ENCODE measurements at regions not wholly inside any gene's neighbourhood (a gene's known extent, or its start where the extent isn't known, plus 50 kb on each side); places are given as distances from the start of the nearest gene placed in this dataset.
A peak's percentile ranks its signal among the peaks of the same experiment; 100 is the strongest.

GRCh38 chr5:89065919-89066318, 182.9 kb upstream of the MEF2C start:
- Mint-ChIP-seq H3K27ac (ENCODE audit: unreplicated experiment) (peak overlapping the region; percentile 20), H3K36me3 (ENCODE audit: low read depth, unreplicated experiment) (no peaks in the 10 kb centered on the region), H3K27me3 (ENCODE audit: low read depth, unreplicated experiment) (no peaks in the 10 kb centered on the region), H3K4me1 (ENCODE audit: low read depth, unreplicated experiment) (peaks cover 12% of the 10 kb centered on the region), H3K9me3 (ENCODE audit: unreplicated experiment) (no peaks in the 10 kb centered on the region), H3K4me3 (ENCODE audit: unreplicated experiment) (no peak overlapping the region)
- FAIRE-seq = no peak
- Histone ChIP-seq H2AFZ (ENCODE audit: low read depth, low read length) (no peak overlapping the region), H3K9ac (ENCODE audit: low read length) (no peak overlapping the region), H4K20me1 (ENCODE audit: insufficient read depth, low read length) (no peaks in the 10 kb centered on the region), H3K27me3 (ENCODE audit: insufficient read depth, low read length) (no peaks in the 10 kb centered on the region), H3K4me1 (ENCODE audit: insufficient read depth, low read length) (no peaks in the 10 kb centered on the region), H3K4me2 (ENCODE audit: low read length) (no peak overlapping the region), H3K27ac (ENCODE audit: low read depth, low read length) (no peak overlapping the region), H3K9me3 (ENCODE audit: insufficient read depth, low read depth, low read length) (no peaks in the 10 kb centered on the region), H3K36me3 (ENCODE audit: insufficient read depth, low read length) (no peaks in the 10 kb centered on the region), H3K79me2 (ENCODE audit: insufficient read depth, low read length) (no peaks in the 10 kb centered on the region), H3K4me3 (ENCODE audit: insufficient read depth, low read depth, low read length) (no peak overlapping the region)
- no peak for DNase-seq (ENCODE audit: low read depth)
- TF ChIP-seq, protein P1, sequence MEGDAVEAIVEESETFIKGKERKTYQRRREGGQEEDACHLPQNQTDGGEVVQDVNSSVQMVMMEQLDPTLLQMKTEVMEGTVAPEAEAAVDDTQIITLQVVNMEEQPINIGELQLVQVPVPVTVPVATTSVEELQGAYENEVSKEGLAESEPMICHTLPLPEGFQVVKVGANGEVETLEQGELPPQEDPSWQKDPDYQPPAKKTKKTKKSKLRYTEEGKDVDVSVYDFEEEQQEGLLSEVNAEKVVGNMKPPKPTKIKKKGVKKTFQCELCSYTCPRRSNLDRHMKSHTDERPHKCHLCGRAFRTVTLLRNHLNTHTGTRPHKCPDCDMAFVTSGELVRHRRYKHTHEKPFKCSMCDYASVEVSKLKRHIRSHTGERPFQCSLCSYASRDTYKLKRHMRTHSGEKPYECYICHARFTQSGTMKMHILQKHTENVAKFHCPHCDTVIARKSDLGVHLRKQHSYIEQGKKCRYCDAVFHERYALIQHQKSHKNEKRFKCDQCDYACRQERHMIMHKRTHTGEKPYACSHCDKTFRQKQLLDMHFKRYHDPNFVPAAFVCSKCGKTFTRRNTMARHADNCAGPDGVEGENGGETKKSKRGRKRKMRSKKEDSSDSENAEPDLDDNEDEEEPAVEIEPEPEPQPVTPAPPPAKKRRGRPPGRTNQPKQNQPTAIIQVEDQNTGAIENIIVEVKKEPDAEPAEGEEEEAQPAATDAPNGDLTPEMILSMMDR (IDR thresholded peaks at IDR 0.05; ENCODE audit: insufficient read depth, low read depth, low read length) = no peak
- no peak for TF ChIP-seq EZH2 (IDR thresholded peaks at IDR 0.05; ENCODE audit: insufficient read depth, low read length)

GRCh38 chr5:89064736-89065135, 181.8 kb upstream of the MEF2C start:
- peak; percentile 14 for DNase-seq (ENCODE audit: low read depth)
- no peaks in the 10 kb centered on the region for H3K27me3 ChIP-seq (ENCODE audit: insufficient read depth, low read length)
- no peak for TF ChIP-seq EZH2 (IDR thresholded peaks at IDR 0.05; ENCODE audit: insufficient read depth, low read length)
- TF ChIP-seq, protein P1 (IDR thresholded peaks at IDR 0.05; ENCODE audit: insufficient read depth, low read depth, low read length) = no peak
- H3K36me3 ChIP-seq (ENCODE audit: insufficient read depth, low read length) = no peaks in the 10 kb centered on the region
- peak; percentile 5 for FAIRE-seq
- no peak overlapping the region for H3K4me2 ChIP-seq (ENCODE audit: low read length)
- H3K4me1 Mint-ChIP-seq (ENCODE audit: low read depth, unreplicated experiment) = peaks cover 8% of the 10 kb centered on the region
- no peaks in the 10 kb centered on the region for H3K79me2 ChIP-seq (ENCODE audit: insufficient read depth, low read length)
- H4K20me1 ChIP-seq (ENCODE audit: insufficient read depth, low read length) = no peaks in the 10 kb centered on the region
- no peak overlapping the region for H3K27ac Mint-ChIP-seq (ENCODE audit: unreplicated experiment)
- no peaks in the 10 kb centered on the region for H3K4me1 ChIP-seq (ENCODE audit: insufficient read depth, low read length)
- no peak overlapping the region for H3K9ac ChIP-seq (ENCODE audit: low read length)
- no peak overlapping the region for H3K4me3 Mint-ChIP-seq (ENCODE audit: unreplicated experiment)
- no peaks in the 10 kb centered on the region for H3K9me3 Mint-ChIP-seq (ENCODE audit: unreplicated experiment)
- H3K36me3 Mint-ChIP-seq (ENCODE audit: low read depth, unreplicated experiment) = no peaks in the 10 kb centered on the region
- no peak overlapping the region for H3K4me3 ChIP-seq (ENCODE audit: insufficient read depth, low read depth, low read length)
- H3K27ac ChIP-seq (ENCODE audit: low read depth, low read length) = no peak overlapping the region
- H3K27me3 Mint-ChIP-seq (ENCODE audit: low read depth, unreplicated experiment) = no peaks in the 10 kb centered on the region
- H2AFZ ChIP-seq (ENCODE audit: low read depth, low read length) = no peak overlapping the region
- no peaks in the 10 kb centered on the region for H3K9me3 ChIP-seq (ENCODE audit: insufficient read depth, low read depth, low read length)

GRCh38 chr5:89064054-89064453, 181.1 kb upstream of the MEF2C start:
- no peak overlapping the region for H3K4me3 Mint-ChIP-seq (ENCODE audit: unreplicated experiment)
- H3K27ac Mint-ChIP-seq (ENCODE audit: unreplicated experiment) = no peak overlapping the region
- no peak overlapping the region for H3K27ac ChIP-seq (ENCODE audit: low read depth, low read length)
- no peaks in the 10 kb centered on the region for H3K27me3 Mint-ChIP-seq (ENCODE audit: low read depth, unreplicated experiment)
- no peaks in the 10 kb centered on the region for H3K4me1 ChIP-seq (ENCODE audit: insufficient read depth, low read length)
- no peaks in the 10 kb centered on the region for H3K9me3 Mint-ChIP-seq (ENCODE audit: unreplicated experiment)
- H3K36me3 ChIP-seq (ENCODE audit: insufficient read depth, low read length) = no peaks in the 10 kb centered on the region
- H3K4me1 Mint-ChIP-seq (ENCODE audit: low read depth, unreplicated experiment) = peaks cover 5% of the 10 kb centered on the region
- no peak overlapping the region for H2AFZ ChIP-seq (ENCODE audit: low read depth, low read length)
- no peak for TF ChIP-seq EZH2 (IDR thresholded peaks at IDR 0.05; ENCODE audit: insufficient read depth, low read length)
- TF ChIP-seq, protein P1 (IDR thresholded peaks at IDR 0.05; ENCODE audit: insufficient read depth, low read depth, low read length) = no peak
- no peak overlapping the region for H3K9ac ChIP-seq (ENCODE audit: low read length)
- DNase-seq (ENCODE audit: low read depth) (peak; percentile 18), FAIRE-seq (no peak)
- no peaks in the 10 kb centered on the region for H3K79me2 ChIP-seq (ENCODE audit: insufficient read depth, low read length)
- H4K20me1 ChIP-seq (ENCODE audit: insufficient read depth, low read length) = no peaks in the 10 kb centered on the region
- H3K4me2 ChIP-seq (ENCODE audit: low read length) = no peak overlapping the region
- H3K36me3 Mint-ChIP-seq (ENCODE audit: low read depth, unreplicated experiment) = no peaks in the 10 kb centered on the region
- no peaks in the 10 kb centered on the region for H3K27me3 ChIP-seq (ENCODE audit: insufficient read depth, low read length)
- H3K9me3 ChIP-seq (ENCODE audit: insufficient read depth, low read depth, low read length) = no peaks in the 10 kb centered on the region
- no peak overlapping the region for H3K4me3 ChIP-seq (ENCODE audit: insufficient read depth, low read depth, low read length)
